Urothelium cell line (cell line): ENCODE measurements at regions not wholly inside any gene's neighbourhood (a gene's known extent, or its start where the extent isn't known, plus 50 kb on each side); places are given as distances from the start of the nearest gene placed in this dataset.

Source experiments
- DNase-seq: peaks from one replicate; pipeline ENCODE4 v3.0.0; 2011; ENCODE audit warnings: low spot score, mixed read lengths
- FAIRE-seq: peaks from 2 replicates; lab custom pipeline; 2011; peaks lifted over from hg19 to GRCh38; lab: Jason Lieb, UNC

DNA sequence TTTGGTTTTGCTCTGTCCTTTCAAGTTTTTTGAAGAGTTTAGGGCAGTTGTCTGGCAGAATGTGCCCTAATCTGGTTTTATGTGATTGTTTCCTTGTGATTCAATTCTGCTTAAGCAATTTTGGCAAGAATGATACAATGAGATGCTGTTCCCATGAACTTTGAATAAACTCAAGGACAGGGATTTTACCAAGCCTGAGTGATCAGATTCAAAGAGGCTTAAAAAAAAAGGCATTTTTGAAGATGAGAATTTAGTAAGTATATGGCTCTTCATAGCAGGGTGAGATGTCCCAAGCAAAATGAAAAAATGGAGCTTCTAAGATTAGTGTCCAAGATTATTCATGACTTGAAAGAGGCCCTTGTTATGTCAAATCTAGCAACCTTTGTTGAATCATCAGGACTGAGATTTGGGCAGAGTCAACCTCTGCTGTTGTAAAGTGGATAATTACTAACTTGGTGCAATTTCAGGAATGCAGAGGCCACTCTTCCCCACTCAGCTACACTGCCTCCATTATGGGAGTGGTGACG lies 180.6 kb upstream of the NUDT4 start:
- no peak for DNase-seq
- FAIRE-seq = no peak

DNA sequence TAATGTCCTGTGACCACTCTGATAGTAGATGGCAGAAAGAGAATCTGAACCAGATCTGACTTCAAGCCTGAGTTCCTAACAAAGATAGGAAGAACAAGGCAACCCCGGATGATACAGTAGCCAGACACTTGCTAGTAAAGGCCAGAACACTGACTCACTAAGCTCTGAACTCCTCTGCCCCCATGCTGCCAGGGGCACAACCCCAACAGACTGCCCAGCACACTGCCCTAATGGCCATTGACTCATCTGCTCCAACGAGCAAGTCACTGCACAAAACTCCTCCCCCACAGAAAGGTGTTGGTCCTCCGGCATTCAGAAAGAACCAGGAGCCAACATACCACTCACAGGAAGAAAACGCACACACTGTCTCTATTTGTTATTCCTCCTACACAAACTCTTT lies 179.6 kb upstream of the NUDT4 start:
- DNase-seq (peak; percentile 11), FAIRE-seq (no peak)

DNA sequence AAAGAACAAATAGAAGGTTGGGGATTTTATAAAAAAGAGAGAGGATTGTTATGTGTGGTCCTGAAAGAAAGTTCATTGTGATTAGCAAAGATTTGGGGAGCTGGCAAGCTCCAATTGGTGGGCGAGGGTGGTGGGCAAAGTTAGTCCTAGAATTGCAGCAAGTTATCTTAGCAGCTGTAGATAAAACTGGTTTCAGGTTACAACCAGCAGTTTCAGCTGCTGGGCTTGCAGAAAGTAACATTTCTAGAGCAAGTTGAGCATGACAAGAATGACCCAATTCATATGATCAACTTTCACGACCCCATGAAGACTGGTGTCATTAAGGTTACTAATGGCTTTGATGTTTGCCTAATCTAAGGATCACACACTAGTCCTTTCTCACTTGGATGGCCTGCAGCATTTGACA lies 177.9 kb upstream of the NUDT4 start:
- no peak for FAIRE-seq
- DNase-seq = no peak

DNA sequence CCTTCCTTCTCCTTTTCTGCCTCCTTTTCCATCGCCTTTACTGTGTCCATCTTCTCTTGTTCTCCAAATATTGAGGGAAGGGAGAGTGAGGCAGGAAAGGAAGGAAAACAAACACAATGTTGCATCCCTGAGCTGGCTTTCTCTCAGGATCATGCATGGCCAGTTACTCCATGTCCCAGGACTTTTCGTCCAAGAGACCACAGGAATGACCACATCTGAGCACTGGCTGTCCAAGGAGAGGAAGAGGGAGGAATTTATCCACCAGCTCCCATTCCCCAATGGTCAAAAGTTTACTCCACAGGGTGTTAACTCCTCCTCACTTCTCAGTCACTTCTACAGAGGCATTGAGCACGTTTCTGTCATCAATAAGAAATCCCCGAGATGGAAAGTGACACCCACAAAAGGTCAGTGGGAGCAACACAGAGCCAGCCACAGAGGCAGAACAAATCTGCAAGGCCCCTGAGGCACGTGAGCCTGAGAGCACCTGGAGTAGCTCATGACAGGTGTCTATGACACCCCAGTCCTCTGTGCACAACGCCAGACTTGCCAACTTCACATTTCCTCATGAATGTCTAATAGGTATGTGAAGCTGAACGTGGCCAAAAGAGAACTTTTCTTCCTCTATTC lies 177.3 kb upstream of the NUDT4 start:
- DNase-seq = no peak
- no peak for FAIRE-seq

DNA sequence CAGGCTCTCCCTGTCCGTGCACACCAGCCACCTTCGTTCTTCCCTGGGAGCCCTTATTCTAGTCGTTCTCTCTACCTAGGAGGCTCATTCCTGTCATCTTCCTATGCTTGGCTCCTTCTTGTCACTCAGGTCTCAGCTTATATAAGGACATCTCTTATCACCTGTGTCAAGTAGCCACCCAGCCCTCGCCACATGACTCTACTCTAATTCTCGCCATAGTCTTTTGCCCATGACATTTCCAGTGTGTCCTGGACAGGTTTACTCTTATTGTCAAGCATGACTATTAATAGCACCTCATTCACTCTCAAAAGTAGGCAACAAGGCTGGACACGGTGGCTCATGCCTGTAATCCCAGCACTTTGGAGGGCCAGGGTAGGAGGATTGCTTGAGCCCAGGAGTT lies 175.7 kb upstream of the NUDT4 start:
- FAIRE-seq = no peak
- no peak for DNase-seq

DNA sequence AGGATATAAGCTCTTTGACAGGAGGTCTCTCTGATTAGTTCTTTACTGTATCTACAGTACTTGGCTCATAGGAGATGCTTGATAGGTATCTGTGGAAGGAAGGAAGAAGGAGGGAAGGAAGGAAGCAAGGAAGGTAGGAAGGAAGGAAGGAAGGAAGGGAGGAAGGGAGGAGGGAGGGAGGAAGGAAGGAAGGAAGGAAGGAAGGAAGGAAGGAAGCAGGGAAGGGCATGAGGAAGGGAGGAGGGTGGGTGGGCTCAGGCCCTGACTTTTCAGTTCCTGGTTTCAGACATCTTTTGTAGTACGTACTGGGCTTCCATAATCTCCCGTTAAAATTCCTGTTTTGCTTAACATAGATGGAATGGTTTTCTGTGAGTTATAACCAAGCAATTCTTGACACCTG lies 175.0 kb upstream of the NUDT4 start:
- no peak for DNase-seq

DNA sequence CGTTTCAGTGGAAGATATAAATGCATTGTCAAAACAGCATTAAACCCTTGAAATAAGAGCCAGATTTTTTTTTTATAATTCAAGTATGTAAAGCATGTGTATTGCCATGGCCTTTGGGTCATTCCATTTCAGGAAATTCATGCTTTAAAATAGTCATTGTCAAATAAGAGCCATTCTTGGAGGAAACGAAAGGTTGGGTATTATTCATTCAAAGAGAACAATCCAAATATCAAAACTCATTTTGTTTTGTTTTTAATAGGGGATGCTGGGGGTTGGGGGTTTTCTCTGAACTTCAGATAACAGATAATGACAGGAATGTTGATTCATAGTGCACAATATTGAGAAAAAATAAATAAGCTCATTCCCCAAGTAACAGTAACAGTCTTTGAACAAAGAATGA lies 174.4 kb upstream of the NUDT4 start:
- DNase-seq = no peak
- no peak for FAIRE-seq

More for the DNA sequence above, 175.0 kb upstream of the NUDT4 start:
- no peak for FAIRE-seq

DNA sequence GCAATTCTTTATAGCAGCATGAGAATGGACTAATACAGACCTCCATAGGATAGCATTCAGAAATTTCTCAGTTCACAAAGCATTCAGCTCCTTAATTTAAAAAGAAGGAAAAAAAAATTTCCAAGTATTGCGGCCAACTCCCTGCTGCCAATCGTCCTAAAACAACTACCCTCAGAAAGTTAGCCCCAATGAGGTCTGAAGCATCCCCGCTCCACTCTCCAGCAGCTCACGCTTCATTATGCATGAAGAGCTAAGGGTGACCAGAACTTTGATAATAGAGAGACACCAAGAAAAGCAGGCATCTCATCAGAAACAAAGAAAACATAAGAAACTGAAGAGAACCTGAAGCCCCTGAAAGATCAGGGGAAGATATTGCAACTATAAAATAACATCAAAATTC lies 172.8 kb upstream of the NUDT4 start:
- DNase-seq (no peak), FAIRE-seq (no peak)

DNA sequence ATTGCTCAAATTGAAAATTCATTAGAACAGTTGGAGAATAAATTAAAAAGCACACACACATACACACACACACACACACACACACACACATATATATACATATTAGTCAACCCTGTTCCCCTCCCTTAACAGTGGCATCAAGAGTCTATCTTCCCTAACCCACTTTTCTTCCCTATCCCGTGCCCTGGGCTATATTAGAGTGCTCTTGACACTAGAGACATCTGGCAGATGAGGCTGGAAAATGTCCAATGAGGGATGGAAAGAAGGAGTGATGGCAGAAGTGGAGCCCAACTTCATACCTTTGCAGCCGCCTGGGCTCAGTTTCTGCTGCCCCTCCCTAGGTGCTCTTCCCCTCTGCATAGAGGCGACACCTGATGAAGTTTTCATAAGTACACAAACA lies 172.4 kb upstream of the NUDT4 start:
- FAIRE-seq (no peak), DNase-seq (no peak)

DNA sequence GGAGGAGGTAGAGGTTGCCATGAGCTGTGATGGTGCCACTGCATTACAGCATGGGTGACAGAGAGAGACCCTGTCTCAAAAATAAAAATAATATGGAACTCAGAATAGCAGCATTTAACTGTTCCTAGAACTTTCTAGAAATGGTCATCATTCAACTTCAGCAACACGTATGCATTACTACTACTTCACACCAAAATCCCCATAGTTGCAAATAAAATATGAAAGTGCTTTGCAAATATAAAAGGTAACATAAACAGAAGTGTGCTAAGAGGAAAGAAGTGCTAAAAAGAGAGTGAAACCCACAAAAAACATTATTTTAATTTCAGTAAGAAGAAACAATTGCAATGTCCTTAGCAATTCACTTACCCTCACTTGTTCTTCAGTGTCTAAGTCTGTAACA lies 169.7 kb upstream of the NUDT4 start:
- no peak for FAIRE-seq
- DNase-seq = no peak

DNA sequence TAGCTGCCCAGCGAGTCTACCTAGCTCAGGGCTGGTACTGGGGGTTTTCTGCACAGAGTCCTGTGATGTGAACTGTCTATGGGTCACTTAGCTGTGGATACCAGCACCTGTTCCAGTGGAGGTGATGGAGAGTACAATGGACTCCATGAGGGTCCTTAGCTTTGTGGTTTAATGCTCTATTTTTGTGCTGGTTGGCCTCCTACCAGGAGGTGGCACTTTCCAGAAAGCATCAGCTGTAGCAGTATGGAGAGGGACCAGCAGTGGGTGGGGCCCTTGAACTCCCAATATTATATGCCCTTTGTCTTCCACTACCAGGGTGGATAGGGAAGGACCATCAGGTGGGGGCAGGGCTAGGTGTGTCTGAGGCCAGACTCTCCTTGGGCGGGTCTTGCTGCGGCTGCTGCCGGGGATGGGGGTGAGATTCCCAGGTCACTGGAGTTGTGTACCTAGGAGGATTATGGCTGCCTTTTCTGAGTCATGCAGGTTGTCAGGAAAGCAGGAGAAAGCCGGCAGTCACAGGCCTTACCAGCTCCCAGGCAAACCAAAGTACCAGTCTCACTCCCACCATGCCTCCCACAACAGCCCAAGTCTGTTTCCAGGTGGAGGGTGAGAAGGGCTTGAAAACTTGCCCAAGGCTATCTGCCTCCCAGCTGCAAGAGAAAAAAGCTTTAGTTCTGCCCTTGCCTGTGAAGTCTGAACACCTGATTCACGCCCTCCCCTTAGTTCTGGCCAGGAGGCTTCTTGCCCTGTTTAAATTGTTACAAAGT lies 163.0 kb upstream of the NUDT4 start:
- no peak for DNase-seq
- FAIRE-seq = no peak

DNA sequence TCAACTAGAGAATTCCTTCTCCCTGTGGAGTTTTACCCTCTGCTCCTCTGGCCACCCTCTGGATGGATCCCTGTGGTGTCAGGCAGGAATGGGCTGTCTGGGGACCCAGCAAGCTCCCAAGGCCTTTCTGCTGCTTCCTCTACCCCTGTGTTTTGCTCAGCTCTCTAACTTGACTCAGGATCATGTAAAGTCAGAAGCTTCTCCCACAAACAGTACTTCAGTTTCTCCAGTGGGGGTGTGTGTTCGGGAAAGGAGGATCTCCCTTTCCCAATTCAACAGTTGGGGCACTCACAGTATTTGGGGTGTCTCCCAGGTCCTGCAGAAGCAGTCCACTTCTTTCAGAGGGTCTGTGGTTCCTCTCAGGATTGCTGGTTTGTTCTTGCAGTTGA lies 162.4 kb upstream of the NUDT4 start:
- DNase-seq (no peak), FAIRE-seq (no peak)

DNA sequence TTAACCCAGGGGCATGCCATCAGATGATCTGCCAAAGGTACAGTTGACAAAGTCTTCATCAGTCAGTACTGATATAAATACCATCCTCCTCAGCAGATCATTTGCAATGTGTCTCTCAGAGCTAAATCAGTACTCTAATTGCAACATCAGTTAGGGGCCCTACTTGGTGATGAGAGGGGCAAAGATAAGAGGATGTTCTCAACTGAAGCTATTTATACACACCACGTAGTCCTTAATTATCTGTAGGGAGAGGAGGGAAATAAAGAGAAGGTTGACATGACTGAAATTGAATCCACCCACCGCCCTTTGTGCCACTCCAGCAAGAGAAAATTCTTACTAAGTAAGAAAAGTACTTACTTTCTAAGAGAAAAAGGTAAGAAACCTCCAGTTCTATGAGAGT lies 157.8 kb upstream of the NUDT4 start:
- DNase-seq = no peak
- no peak for FAIRE-seq

DNA sequence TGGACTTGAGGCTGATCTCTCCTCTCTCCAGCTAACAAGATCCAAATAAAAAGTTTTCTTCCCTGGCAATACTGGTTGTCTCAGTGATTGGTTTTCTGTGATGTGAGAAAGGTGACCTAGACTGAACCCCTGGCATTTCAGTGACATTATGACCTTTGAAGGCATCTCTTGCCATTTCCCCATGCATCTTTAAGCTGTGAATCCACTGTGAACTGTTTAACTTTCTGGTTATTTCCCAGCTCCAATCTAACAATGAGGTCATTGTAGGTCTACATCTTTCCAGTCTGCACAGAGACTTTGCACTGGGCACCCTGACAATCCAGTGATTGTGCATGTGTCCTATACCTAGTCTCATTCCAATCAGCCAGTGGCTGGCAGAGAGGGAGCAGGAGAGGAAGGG lies 155.9 kb upstream of the NUDT4 start:
- FAIRE-seq (no peak), DNase-seq (no peak)

DNA sequence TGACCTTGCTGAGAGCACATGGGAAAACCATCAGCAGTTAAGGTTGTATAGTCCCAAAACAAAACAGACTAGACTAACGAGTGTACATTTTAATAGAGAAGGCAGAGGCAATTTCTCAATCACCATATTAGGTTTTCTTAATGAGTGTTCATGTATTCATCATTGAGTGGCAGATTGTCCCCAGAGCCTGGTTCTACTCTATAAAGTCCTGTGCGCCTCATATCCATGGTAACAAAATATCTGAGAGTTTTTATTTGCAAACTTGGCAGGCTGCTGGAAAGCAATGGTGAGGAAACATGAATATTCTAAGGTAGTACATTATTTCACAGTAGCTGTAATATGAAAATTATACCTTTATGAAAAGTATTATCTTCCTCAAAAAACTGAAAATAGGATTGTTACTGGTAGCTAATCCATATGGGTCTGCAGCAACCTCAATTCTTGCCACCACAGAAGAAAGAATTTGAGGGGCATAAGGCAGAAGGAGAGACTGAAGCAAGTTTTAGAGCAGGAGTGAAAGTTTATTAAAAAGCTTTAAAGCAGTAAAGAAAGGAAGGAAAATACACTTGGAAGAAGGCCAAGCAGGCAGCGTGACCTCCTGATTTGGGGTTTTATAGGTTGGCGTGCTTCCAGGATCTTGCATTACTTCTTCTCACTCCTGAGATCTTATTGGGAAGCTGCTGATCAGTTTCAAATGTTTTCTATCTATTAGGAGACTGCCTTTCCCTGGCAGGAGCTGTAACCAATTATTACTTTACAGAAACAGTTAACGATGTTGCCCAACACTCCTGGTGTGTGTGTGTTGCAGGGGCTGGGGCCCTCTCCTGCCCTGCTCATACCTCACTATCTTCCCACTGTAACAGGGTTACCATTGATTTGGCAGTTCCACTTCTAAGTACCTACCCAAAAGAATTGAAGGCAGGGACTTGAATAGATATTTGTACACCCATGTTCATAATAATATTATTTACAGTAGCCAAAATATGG lies 154.0 kb upstream of the NUDT4 start:
- DNase-seq (no peak), FAIRE-seq (no peak)

DNA sequence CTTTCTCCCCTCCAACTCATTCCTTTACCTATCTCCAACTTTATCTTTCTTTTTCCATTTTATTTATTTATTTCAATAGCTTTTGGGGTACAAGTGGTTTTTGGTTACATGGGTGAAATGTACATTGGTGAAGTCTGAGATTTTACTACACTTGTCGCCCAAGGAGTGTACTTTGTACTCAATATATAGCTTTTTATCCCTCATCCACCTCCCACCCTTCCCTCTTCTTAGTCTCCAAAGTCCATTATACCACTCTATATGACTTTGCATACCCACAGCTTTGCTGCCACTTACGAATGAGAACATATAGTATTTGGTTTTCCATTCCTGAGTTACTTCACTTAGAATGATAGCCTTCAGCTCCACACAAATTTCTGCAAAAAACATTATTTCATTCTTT lies 152.6 kb upstream of the NUDT4 start:
- DNase-seq = no peak
- FAIRE-seq = no peak

DNA sequence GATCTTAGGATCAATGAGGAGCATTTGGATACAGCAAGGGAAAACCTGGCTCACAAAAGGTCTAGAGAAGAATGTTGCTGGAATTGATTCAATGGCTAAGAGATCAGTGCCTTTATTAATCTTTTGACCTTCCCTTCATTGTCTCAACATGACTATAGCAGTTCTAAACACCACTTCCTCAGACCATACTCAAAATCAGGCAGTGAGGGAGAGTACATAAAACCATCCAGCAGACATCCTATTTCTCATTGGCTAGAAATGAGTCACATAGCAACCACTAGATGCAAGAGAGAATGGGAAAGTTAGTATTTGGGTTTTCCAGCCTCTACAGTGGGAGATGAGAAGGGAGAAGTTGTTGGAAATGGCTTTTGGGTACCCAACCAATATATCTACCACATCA lies 151.4 kb upstream of the NUDT4 start:
- no peak for FAIRE-seq
- DNase-seq = no peak

DNA sequence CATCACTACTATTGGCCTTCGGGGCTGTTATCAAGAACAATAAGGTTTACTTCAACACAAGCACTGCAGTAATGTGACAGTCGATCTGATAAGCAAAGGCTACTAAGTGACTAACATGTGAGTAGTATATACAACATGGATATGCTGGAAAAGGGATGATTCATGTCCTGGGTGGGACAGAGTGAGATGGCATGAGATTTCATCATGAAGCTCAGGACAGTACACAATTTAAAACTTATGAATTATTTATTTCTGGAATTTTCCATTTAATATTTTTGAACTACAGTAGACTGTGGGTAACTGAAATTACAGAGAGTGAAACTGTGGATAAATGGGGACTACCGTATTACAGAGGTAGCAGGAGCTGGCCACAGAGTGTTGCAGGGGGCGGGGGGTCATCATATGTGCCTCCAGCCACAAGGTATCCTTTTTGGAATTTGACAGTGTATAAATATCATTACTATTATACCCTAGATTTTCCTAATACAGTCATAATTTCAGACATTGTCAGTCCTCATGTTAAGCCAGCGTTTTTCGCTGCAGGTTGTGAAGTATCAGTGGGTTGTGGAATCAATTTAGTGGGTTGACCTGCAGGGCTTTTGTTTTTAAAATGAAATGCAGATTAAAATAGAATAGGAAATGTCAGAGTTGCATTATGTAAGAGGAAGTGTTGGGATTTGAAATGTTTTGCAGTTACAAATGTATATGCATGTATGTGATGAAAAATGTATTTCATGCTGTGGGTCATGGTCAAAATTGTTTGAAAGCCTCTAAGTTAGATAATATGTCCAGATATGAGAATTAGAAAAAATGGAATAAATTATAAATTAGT lies 148.0 kb upstream of the NUDT4 start:
- no peak for FAIRE-seq
- DNase-seq = no peak

DNA sequence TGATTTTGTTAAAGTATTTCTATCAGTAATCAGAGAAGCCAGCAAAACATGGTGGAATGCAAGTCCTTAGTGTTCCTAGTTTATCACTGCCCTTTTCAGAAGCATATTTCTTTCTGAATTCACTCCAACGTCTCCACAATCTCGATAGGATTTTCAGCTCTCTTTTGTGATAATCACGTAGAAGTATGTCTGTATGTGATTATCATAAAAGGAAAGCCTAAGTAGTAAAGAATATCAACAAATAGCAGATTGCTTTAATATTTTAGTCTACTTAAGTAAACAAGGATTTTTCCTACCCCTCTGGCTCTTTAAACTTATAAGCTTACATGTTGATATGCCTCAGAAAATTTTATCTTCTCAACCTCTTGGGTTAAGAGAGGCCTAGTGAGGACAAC lies 147.4 kb upstream of the NUDT4 start:
- no peak for FAIRE-seq
- DNase-seq = no peak

DNA sequence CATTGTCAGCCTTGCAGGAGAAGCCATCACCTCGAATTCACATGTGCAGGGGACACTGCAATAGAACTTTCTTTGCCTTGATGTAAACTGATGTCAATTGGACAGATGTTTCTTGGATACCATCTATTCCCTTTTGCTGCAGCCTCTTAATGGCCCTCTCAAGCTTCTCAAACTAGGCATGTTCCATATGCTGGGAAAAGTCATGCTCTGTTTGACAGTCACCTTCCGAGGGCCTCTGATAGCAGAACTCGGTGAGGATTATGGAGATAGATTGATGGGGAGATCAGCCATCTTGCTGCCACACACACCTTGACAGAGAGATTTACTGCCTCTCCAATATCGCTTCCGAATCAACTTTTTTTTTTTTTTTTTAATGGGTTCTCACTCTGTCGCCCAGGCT lies 145.8 kb upstream of the NUDT4 start:
- FAIRE-seq (no peak), DNase-seq (no peak)

DNA sequence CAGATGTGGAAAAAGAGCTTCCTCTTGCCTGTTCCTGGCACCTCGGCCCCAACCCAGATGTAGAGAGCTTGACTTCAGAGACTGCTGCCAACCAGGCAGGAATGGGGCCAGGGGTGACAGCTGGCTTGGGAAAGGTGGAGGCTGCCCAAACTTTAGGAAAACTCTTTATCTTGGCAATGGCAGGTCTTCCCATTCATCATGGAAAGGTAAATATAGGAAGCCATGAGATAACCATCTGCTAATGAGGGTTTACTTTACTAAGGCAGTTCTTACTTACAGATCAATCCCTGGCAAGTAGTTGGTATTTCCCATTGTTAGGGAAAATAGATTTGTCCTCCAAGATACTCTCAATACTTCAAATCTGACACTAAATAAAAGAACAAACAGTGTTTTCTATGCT lies 143.1 kb upstream of the NUDT4 start:
- DNase-seq (no peak), FAIRE-seq (no peak)
